Spleen (tissue), 11 donors: ENCODE measurements at regions not wholly inside any gene's neighbourhood (a gene's known extent, or its start where the extent isn't known, plus 50 kb on each side); places are given as distances from the start of the nearest gene placed in this dataset.

ENCODE experiments used
- DNase-seq: peaks from one replicate; pipeline ENCODE4 v3.0.0-alpha.2; 2020
- H3K27ac ChIP-seq, 8 donors: fragments of 200-600 bp; sonication (generic) in 7 of 8; 1 replicate in 4 of 8; 2 replicates in 4 of 8; pipeline versions ENCODE4 v1.5.0 to v1.8.0; 2016 to 2021; ENCODE audit warnings: inconsistent platforms in 4 of 8, mild to moderate bottlenecking in 4 of 8, moderate library complexity in 1 of 8
- H3K27me3 ChIP-seq, 7 donors: fragments of 200-600 bp; sonication (generic) in 6 of 7; replicated peaks in 1 of 7; 1 replicate in 4 of 7; 2 replicates in 3 of 7; pipeline versions ENCODE4 v1.5.0 to v1.8.0; 2016 to 2021; ENCODE audit warnings: inconsistent platforms in 3 of 7, mild to moderate bottlenecking in 1 of 7
- H3K36me3 ChIP-seq, 6 donors: fragments of 200-600 bp; sonication (generic) in 5 of 6; 1 replicate in 4 of 6; 2 replicates in 2 of 6; pipeline versions ENCODE4 v1.5.0 to v1.8.0; 2016 to 2021; ENCODE audit warnings: inconsistent platforms in 2 of 6
- H3K4me1 ChIP-seq, 6 donors: fragments of 200-600 bp; sonication (generic) in 5 of 6; 1 replicate in 3 of 6; 2 replicates in 3 of 6; pipeline versions ENCODE4 v1.5.0 to v1.8.0; 2016 to 2021; ENCODE audit warnings: inconsistent platforms in 3 of 6
- H3K4me3 ChIP-seq, 8 donors: fragments of 200-600 bp; sonication (generic) in 7 of 8; 1 replicate in 4 of 8; 2 replicates in 4 of 8; pipeline versions ENCODE4 v1.5.0 to v1.8.0; 2016 to 2021; ENCODE audit warnings: inconsistent platforms in 4 of 8, mild to moderate bottlenecking in 4 of 8, moderate library complexity in 2 of 8
- H3K9me3 ChIP-seq, 8 donors: fragments of 200-600 bp; sonication (generic) in 7 of 8; 1 replicate in 4 of 8; 2 replicates in 4 of 8; pipeline versions ENCODE4 v1.5.0 to v1.8.0; 2016 to 2021; ENCODE audit warnings: inconsistent platforms in 4 of 8
- CTCF ChIP-seq, 11 experiments: fragments of 200-600 bp in 7 of 11; fragments of 450-650 bp in 4 of 11; sonication (generic) in 4 of 11; IDR thresholded peaks in 8 of 11; conservative IDR thresholded peaks in 3 of 11; 1 replicate in 7 of 11; 2 replicates in 4 of 11; pipeline versions ENCODE4 v1.4.0 to v1.8.0; 2016 to 2021; ENCODE audit warnings: antibody characterized with exemption in 11 of 11, inconsistent platforms in 4 of 11, mild to moderate bottlenecking in 1 of 11
- POLR2A ChIP-seq, 3 donors: fragments of 450-650 bp; IDR thresholded peaks; one replicate each; pipeline ENCODE4 v1.5.1; 2017; ENCODE audit warnings: antibody characterized with exemption in 3 of 3, mild to moderate bottlenecking in 1 of 3
- POLR2AphosphoS5 ChIP-seq, 3 donors: sonication (generic); formaldehyde crosslinking; IDR thresholded peaks; one replicate each; pipeline ENCODE4 v1.5.1; 2017; ENCODE audit warnings: antibody characterized with exemption in 3 of 3
- WGBS, 5 donors: extraction: QIAGEN DNeasy Blood & Tissue Kit in 3 of 5; methylation state at CpG; one replicate each; pipeline versions ENCODE4 v1.1.5 to v1.1.7; 2013 to 2018; 5-methylcytosine and 5-hydroxymethylcytosine counted together
- intact Hi-C: fragments of 100-400 bp; cut with DNase I; formaldehyde crosslinking; loops from one replicate; pipeline ENCODE4 v1.15.0; 2023; ENCODE audit warnings: low total_unique reads
- donor health status: healthy with polysubstance abuse.
- donor health status: DM: no; HTN: no; CAD: no; lungs with moderate emphysema.
- donor health status: DM: no; HTN: no; CAD: no.
- donor health status: Bipolar disorder and iron deficiency.
- donor health status: healthy.
- donor health status: DM: no; HTN: no; CAD: no.
- donor health status: DM: yes; HTN: yes; CAD: no.

- no peaks in the 10 kb centered on the region for H3K4me1 ChIP-seq
- H3K36me3 ChIP-seq, result no peaks in the 10 kb centered on the region
- no peaks in the 10 kb centered on the region for H3K27me3 ChIP-seq
- DNase-seq, result no peak
- TF ChIP-seq POLR2A (IDR thresholded peaks at IDR 0.05) (no peak), CTCF (IDR thresholded peaks at IDR 0.05 in 8 of 11, conservative IDR thresholded peaks at IDR 0.05 in 3 of 11) (no peak), POLR2AphosphoS5 (IDR thresholded peaks at IDR 0.05) (no peak)
- intact Hi-C loops, result no loop called here
- no peak overlapping the region for H3K4me3 ChIP-seq
- 67 to 82% (median 76%) methylated on average over 3 of the region's 3 CpGs for WGBS, 5 donors
- peaks cover 0 to 25% (median 8%) of the 10 kb centered on the region in 8 donors for H3K9me3 ChIP-seq
- no peak overlapping the region for H3K27ac ChIP-seq
Observed at GRCh38 chr18:1253827-1254226, 349.2 kb downstream of the ADCYAP1 start.

GRCh38 chr18:1261054-1261453 lies 356.4 kb downstream of the ADCYAP1 start:
- Histone ChIP-seq H3K4me3 (no peak overlapping the region), H3K9me3 (peaks cover 0 to 61% (median 40%) of the 10 kb centered on the region in 8 donors), H3K4me1 (no peaks in the 10 kb centered on the region), H3K36me3 (no peaks in the 10 kb centered on the region), H3K27ac (no peak overlapping the region), H3K27me3 (no peaks in the 10 kb centered on the region)
- WGBS, 5 donors, result 90 to 96% (median 91%) methylated on average over 3 of the region's 3 CpGs
- TF ChIP-seq CTCF (IDR thresholded peaks at IDR 0.05 in 8 of 11, conservative IDR thresholded peaks at IDR 0.05 in 3 of 11), result no peak
- TF ChIP-seq POLR2AphosphoS5 (IDR thresholded peaks at IDR 0.05), result no peak
- TF ChIP-seq POLR2A (IDR thresholded peaks at IDR 0.05), result no peak
- intact Hi-C loops, result no loop called here
- no peak for DNase-seq

- Histone ChIP-seq H3K9me3 (peaks cover 0 to 18% (median 9%) of the 10 kb centered on the region in 8 donors), H3K4me1 (no peaks in the 10 kb centered on the region), H3K27ac (no peak overlapping the region), H3K4me3 (no peak overlapping the region), H3K36me3 (no peaks in the 10 kb centered on the region), H3K27me3 (no peaks in the 10 kb centered on the region)
- whole genome bisulfite sequencing, 5 donors, result 62 to 79% (median 66%) methylated on average over 2 of the region's 2 CpGs
- intact Hi-C loops, result no loop called here
- DNase-seq, result no peak
- TF ChIP-seq CTCF (IDR thresholded peaks at IDR 0.05 in 8 of 11, conservative IDR thresholded peaks at IDR 0.05 in 3 of 11) (no peak), POLR2A (IDR thresholded peaks at IDR 0.05) (no peak), POLR2AphosphoS5 (IDR thresholded peaks at IDR 0.05) (no peak)
Observed at GRCh38 chr18:1267021-1267420, 362.4 kb downstream of the ADCYAP1 start.

GRCh38 chr18:1270081-1270480 lies 365.4 kb downstream of the ADCYAP1 start:
- intact Hi-C loops, result no loop called here
- no peak for DNase-seq
- H3K36me3 ChIP-seq, result no peaks in the 10 kb centered on the region
- no peaks in the 10 kb centered on the region for H3K4me1 ChIP-seq
- H3K4me3 ChIP-seq, result no peak overlapping the region
- WGBS, 5 donors, result 59 to 77% (median 71%) methylated on average over 2 of the region's 2 CpGs
- peaks cover 0 to 5% (median 0%) of the 10 kb centered on the region in 8 donors for H3K9me3 ChIP-seq
- H3K27me3 ChIP-seq, result no peaks in the 10 kb centered on the region
- no peak overlapping the region for H3K27ac ChIP-seq
- no peak for TF ChIP-seq POLR2AphosphoS5 (IDR thresholded peaks at IDR 0.05)
- TF ChIP-seq CTCF (IDR thresholded peaks at IDR 0.05 in 8 of 11, conservative IDR thresholded peaks at IDR 0.05 in 3 of 11), result no peak
- TF ChIP-seq POLR2A (IDR thresholded peaks at IDR 0.05), result no peak
